Mammary epithelial cell (primary cell): ENCODE measurements at regions not wholly inside any gene's neighbourhood (a gene's known extent, or its start where the extent isn't known, plus 50 kb on each side); places are given as distances from the start of the nearest gene placed in this dataset.

ENCODE experiments used
- CTCF ChIP-seq, 2 donors: IDR thresholded peaks in 1 of 2; conservative IDR thresholded peaks in 1 of 2; 2 replicates each; pipeline ENCODE4 v1.5.1; 2011 to 2012; ENCODE audit warnings: inconsistent platforms in 2 of 2, low read length in 2 of 2, mild to moderate bottlenecking in 2 of 2, control low read depth in 1 of 2, low read depth in 1 of 2; ENCODE audit not compliant: insufficient read depth in 1 of 2; ENCODE audit errors: extremely low read depth in 1 of 2
- EZH2 ChIP-seq: IDR thresholded peaks from 2 replicates; pipeline ENCODE4 v1.6.1; 2012; ENCODE audit warnings: low read length, inconsistent platforms, borderline replicate concordance

- TF ChIP-seq CTCF (conservative IDR thresholded peaks at IDR 0.05 in 1 of 2, IDR thresholded peaks at IDR 0.05 in 1 of 2; ENCODE audit: extremely low read depth in 1 of 2, insufficient read depth in 1 of 2, low read depth in 1 of 2, low read length in 2 of 2), result no peak
- TF ChIP-seq EZH2, result no peak
Observed at GRCh38 chr18:10036479-10036878, 122.7 kb downstream of the VAPA start.
